ENCODE measurements at regions not wholly inside any gene's neighbourhood (a gene's known extent, or its start where the extent isn't known, plus 50 kb on each side); places are given as distances from the start of the nearest gene placed in this dataset.

DNA sequence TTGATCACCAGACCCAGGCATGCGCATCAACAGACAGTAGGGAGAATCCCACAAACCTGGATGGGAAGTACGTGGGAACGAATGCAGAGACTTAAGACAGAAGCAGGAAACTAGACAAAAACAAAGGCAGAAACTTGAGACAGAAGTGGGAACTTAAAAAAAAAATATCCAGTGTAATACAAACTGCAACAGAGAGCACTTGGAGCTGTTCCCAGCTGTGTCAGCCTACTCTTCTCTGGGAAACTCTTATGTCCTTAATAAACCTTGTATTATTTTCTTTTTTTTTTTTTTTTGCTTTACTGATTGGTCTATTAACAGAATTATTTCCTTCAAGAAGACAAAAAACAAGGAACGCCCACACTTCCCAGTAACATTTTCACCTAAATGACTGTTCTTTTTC, 1818.1 kb upstream of the RAG2 start:
- intact Hi-C loops (cut with DNase I), result no loop called here
- Histone ChIP-seq H3K27ac (no peak overlapping the region), H3K4me1 (replicated peaks) (no peaks in the 10 kb centered on the region), H3K36me3 (no peaks in the 10 kb centered on the region), H3K27me3 (replicated peaks; ENCODE audit: insufficient read depth) (no peaks in the 10 kb centered on the region), H3K4me3 (no peak overlapping the region), H3K9me3 (no peaks in the 10 kb centered on the region)
- DNase-seq (ENCODE audit: low spot score), result no peak
- WGBS, result 40% methylated on average over 4 of the region's 4 CpGs
- TF ChIP-seq POLR2A (IDR thresholded peaks at IDR 0.05) (no peak), POLR2AphosphoS5 (IDR thresholded peaks at IDR 0.05) (no peak)
- TF ChIP-seq, protein P1, sequence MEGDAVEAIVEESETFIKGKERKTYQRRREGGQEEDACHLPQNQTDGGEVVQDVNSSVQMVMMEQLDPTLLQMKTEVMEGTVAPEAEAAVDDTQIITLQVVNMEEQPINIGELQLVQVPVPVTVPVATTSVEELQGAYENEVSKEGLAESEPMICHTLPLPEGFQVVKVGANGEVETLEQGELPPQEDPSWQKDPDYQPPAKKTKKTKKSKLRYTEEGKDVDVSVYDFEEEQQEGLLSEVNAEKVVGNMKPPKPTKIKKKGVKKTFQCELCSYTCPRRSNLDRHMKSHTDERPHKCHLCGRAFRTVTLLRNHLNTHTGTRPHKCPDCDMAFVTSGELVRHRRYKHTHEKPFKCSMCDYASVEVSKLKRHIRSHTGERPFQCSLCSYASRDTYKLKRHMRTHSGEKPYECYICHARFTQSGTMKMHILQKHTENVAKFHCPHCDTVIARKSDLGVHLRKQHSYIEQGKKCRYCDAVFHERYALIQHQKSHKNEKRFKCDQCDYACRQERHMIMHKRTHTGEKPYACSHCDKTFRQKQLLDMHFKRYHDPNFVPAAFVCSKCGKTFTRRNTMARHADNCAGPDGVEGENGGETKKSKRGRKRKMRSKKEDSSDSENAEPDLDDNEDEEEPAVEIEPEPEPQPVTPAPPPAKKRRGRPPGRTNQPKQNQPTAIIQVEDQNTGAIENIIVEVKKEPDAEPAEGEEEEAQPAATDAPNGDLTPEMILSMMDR (IDR thresholded peaks at IDR 0.05), result no peak

- 72% methylated on average over 2 of the region's 2 CpGs for WGBS
- Histone ChIP-seq H3K4me1 (replicated peaks) (no peaks in the 10 kb centered on the region), H3K9me3 (no peaks in the 10 kb centered on the region), H3K27ac (no peak overlapping the region), H3K4me3 (no peak overlapping the region), H3K27me3 (replicated peaks; ENCODE audit: insufficient read depth) (no peaks in the 10 kb centered on the region), H3K36me3 (no peaks in the 10 kb centered on the region)
- DNase-seq (ENCODE audit: low spot score), result no peak
- TF ChIP-seq POLR2AphosphoS5 (IDR thresholded peaks at IDR 0.05), result no peak
- TF ChIP-seq, protein P1 (IDR thresholded peaks at IDR 0.05), result no peak
- TF ChIP-seq POLR2A (IDR thresholded peaks at IDR 0.05), result no peak
- intact Hi-C loops (cut with DNase I), result no loop called here
Measured at GRCh38 chr11:38411149-38411548, 1813.1 kb upstream of the RAG2 start.

DNA sequence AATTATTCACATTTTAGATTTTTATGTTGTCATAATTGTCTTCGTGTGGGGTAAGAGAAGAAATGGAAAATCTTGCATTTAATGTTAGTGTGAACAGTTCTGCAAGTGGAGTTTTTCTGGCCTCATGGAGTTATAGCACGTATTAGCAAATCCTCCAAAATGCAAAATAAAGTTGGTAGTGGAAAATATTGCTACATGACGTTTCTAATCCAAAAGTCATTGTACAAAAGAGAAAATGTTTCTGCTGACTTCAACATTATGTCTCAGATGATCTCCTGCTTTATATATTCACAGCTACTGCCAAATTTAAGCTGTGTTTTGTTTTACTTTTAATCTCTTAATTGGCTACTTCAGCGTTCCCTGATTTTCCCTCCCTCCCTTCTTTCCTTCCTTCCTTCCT, 1804.0 kb upstream of the RAG2 start:
- Histone ChIP-seq H3K4me3 (no peak overlapping the region), H3K27ac (no peak overlapping the region), H3K4me1 (replicated peaks) (no peaks in the 10 kb centered on the region), H3K27me3 (replicated peaks; ENCODE audit: insufficient read depth) (no peaks in the 10 kb centered on the region), H3K36me3 (no peaks in the 10 kb centered on the region), H3K9me3 (no peaks in the 10 kb centered on the region)
- DNase-seq (ENCODE audit: low spot score), result no peak
- WGBS, result 82% methylated on average over 4 of the region's 4 CpGs
- intact Hi-C loops (cut with DNase I), result no loop called here
- TF ChIP-seq, protein P1 (IDR thresholded peaks at IDR 0.05), result no peak
- no peak for TF ChIP-seq POLR2A (IDR thresholded peaks at IDR 0.05)
- no peak for TF ChIP-seq POLR2AphosphoS5 (IDR thresholded peaks at IDR 0.05)

DNA sequence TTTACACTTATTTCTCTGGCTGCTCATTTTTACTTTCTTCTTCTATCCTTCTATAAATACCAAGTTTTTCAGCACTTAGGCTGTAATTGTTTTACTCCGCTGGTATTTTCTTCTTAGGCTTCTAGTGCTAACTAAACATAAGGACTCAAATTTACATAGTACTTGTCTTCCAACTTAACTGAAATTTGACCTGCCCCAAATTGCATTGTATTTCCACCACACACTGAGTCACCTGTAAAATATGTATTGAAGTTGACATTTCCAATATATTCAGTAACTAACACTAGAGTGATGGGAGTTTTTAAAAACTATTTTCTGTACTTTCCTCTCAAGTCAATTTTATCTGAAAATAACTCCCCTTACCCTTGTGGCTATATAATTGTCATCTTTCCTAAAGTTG, 1794.1 kb upstream of the RAG2 start:
- H3K4me1 ChIP-seq (replicated peaks), result no peaks in the 10 kb centered on the region

GRCh38 chr11:38384568-38384967, 1786.5 kb upstream of the RAG2 start:
- H3K27ac ChIP-seq, result no peak overlapping the region
- no peaks in the 10 kb centered on the region for H3K27me3 ChIP-seq (replicated peaks; ENCODE audit: insufficient read depth)
- no peak for DNase-seq (ENCODE audit: low spot score)
- intact Hi-C loops (cut with DNase I), result no loop called here
- H3K36me3 ChIP-seq, result no peaks in the 10 kb centered on the region
- 25% methylated on average over 4 of the region's 4 CpGs for WGBS
- no peaks in the 10 kb centered on the region for H3K9me3 ChIP-seq
- no peak overlapping the region for H3K4me3 ChIP-seq
- TF ChIP-seq POLR2AphosphoS5 (IDR thresholded peaks at IDR 0.05), result no peak
- TF ChIP-seq, protein P1 (IDR thresholded peaks at IDR 0.05), result no peak
- no peak for TF ChIP-seq POLR2A (IDR thresholded peaks at IDR 0.05)
- H3K4me1 ChIP-seq (replicated peaks), result no peaks in the 10 kb centered on the region

More for the DNA sequence above, 1794.1 kb upstream of the RAG2 start:
- intact Hi-C loops (cut with DNase I), result no loop called here
- Histone ChIP-seq H3K27me3 (replicated peaks; ENCODE audit: insufficient read depth) (no peaks in the 10 kb centered on the region), H3K9me3 (no peaks in the 10 kb centered on the region), H3K4me3 (no peak overlapping the region), H3K27ac (no peak overlapping the region), H3K36me3 (no peaks in the 10 kb centered on the region)
- 38% methylated on average over 1 of the region's 1 CpG for WGBS
- TF ChIP-seq POLR2AphosphoS5 (IDR thresholded peaks at IDR 0.05), result no peak
- TF ChIP-seq, protein P1 (IDR thresholded peaks at IDR 0.05), result no peak
- TF ChIP-seq POLR2A (IDR thresholded peaks at IDR 0.05), result no peak
- DNase-seq (ENCODE audit: low spot score), result no peak
